ENCODE measurements at regions not wholly inside any gene's neighbourhood (a gene's known extent, or its start where the extent isn't known, plus 50 kb on each side); places are given as distances from the start of the nearest gene placed in this dataset.

DNA sequence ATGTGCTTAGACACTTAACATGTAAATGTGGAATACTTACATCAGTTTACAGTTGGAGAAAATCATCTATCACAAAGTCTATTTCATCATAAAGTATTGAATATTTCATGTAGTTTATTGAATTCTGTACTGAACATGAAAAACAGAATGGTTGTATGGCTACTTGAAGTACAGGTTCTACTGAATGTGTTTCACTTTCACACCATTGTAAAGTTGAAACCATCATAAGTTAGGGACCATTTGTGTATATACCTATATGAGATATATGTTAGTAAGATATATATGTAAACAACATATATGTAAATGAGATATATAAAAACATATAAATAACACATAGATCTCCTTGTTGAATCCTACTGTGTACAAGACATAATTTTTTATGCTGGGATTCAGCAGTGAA lies 63.0 kb upstream of the TAF11L2 start:
- no peak for DNase-seq

DNA sequence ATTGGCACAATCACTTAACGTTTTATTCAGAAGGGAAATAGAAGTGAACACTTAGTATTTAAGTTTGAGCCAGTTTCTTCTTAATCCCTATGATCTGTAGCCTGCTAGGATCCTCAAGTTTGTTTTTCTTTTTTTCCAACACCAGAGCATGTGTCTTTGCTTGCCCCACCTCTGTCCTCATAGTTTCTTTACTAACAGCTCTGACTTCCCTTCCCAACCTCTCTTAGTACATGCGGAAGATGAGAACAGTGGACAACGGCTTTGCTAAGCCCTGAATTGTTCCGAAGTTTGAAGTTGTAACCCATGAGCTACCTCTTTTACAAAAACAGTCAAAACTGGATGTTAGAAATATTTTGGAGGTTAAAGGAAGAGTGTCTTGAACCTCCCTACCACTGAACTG lies 61.7 kb upstream of the TAF11L2 start:
- no peak for DNase-seq

- DNase-seq, result no peak
Observed at GRCh38 chr5:17436761-17437221, 61.2 kb upstream of the TAF11L2 start.

DNA sequence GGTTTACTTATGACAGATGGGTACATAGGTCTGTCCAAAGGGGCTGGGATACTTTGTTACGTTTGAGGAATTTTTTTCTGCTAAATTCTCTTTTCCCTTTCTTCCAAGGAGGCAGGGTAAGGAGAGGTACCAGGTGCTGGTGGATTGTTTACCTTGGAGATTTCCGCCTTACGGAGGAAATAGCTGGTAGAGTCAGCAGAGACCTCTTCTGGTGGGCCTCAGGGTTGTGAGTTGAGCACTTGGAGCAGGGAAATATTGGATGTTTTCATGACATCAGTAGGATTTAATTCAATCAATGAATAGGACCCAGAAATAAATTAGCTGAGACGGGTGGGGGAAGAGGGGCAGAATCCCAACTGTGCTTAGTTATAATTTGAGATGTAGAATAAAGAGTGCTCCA lies 60.0 kb upstream of the TAF11L2 start:
- DNase-seq, result no peak

- DNase-seq, result no peak
Observed at GRCh38 chr5:17439956-17440355, 58.1 kb upstream of the TAF11L2 start.

DNA sequence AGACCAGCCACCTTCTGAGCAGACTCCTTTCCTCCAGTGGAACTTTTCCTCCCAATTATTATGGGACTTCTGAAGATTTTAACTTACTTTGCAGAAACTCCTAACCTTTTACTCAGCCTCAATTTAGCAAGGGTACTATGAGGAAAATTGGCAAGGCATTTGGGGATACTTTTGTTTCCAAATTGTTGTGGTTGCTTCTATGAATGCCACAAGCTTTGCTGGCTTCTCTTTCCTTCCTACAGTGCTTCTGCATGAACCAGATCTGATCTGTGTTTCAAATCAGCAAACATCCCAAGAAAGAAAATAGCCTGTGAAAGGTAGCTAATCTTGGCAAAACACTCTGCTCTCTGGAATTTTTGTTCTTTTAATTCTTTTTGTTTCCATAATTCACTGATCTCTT lies 57.3 kb upstream of the TAF11L2 start:
- DNase-seq, result no peak

GRCh38 chr5:17441351-17441750 lies 56.7 kb upstream of the TAF11L2 start:
- DNase-seq, result no peak

- DNase-seq, result peak in 1 of 2 donors; percentile 18
Observed at GRCh38 chr5:17443333-17444130, 54.5 kb upstream of the TAF11L2 start.

GRCh38 chr5:17444496-17444895 lies 53.5 kb upstream of the TAF11L2 start:
- no peak for DNase-seq

- no peak for DNase-seq
Observed at GRCh38 chr5:17445185-17445584, 52.8 kb upstream of the TAF11L2 start.
